Gastrocnemius medialis (tissue), 4 donors: ENCODE measurements at regions not wholly inside any gene's neighbourhood (a gene's known extent, or its start where the extent isn't known, plus 50 kb on each side); places are given as distances from the start of the nearest gene placed in this dataset.

ENCODE experiments used
- ATAC-seq, 2 donors: fragments of 150-250 bp; one replicate each; pipeline ENCODE4 v1.9.1; 2016
- DNase-seq, 2 donors: peaks; one replicate each; pipeline ENCODE4 v3.0.0-alpha.2; 2019
- H3K27ac ChIP-seq, 4 donors: fragments of 200-600 bp; sonication (generic); 1 replicate in 1 of 4; 2 replicates in 3 of 4; pipeline ENCODE4 v1.5.1; 2016 to 2018; ENCODE audit warnings: mild to moderate bottlenecking in 2 of 4, moderate library complexity in 1 of 4
- H3K27me3 ChIP-seq, 3 donors: fragments of 200-600 bp; sonication (generic) in 2 of 3; 1 replicate in 1 of 3; 2 replicates in 2 of 3; pipeline versions ENCODE4 v1.5.1 to v1.6.0; 2016 to 2019; ENCODE audit warnings: mild to moderate bottlenecking in 1 of 3, moderate library complexity in 1 of 3
- H3K36me3 ChIP-seq, 2 donors: fragments of 200-600 bp; sonication (generic) in 1 of 2; one replicate each; pipeline ENCODE4 v1.5.1; 2017 to 2018
- H3K4me1 ChIP-seq, 2 donors: fragments of 200-600 bp; sonication (generic) in 1 of 2; one replicate each; pipeline ENCODE4 v1.5.1; 2016 to 2017; ENCODE audit warnings: mild to moderate bottlenecking in 2 of 2
- H3K4me3 ChIP-seq, 4 donors: fragments of 200-600 bp; sonication (generic) in 3 of 4; 1 replicate in 1 of 4; 2 replicates in 3 of 4; pipeline ENCODE4 v1.5.1; 2016 to 2019; ENCODE audit warnings: mild to moderate bottlenecking in 2 of 4
- H3K9me3 ChIP-seq, 3 donors: fragments of 200-600 bp; sonication (generic) in 2 of 3; 1 replicate in 1 of 3; 2 replicates in 2 of 3; pipeline ENCODE4 v1.5.1; 2016 to 2019
- POLR2A ChIP-seq, 2 donors: fragments of 450-650 bp; IDR thresholded peaks; one replicate each; pipeline ENCODE4 v1.6.1; 2017; ENCODE audit warnings: antibody characterized with exemption in 2 of 2, mild to moderate bottlenecking in 2 of 2, moderate library complexity in 2 of 2
- in situ Hi-C, 4 donors: fragments of 200-750 bp; cut with MboI; loops; one replicate each; pipeline versions ENCODE4 v1.15.0 to v1.8.0; 2017; ENCODE audit warnings: low sequenced_read_pairs in 4 of 4
- intact Hi-C: fragments of 100-400 bp; cut with DNase I; formaldehyde crosslinking; loops from one replicate; pipeline ENCODE4 v1.15.1; 2023; ENCODE audit warnings: low total_unique reads
- TF ChIP-seq, protein P1 (sequence below), 5 experiments: fragments of 450-650 bp in 3 of 5; fragments of 200-600 bp in 2 of 5; sonication (generic) in 2 of 5; IDR thresholded peaks in 4 of 5; conservative IDR thresholded peaks in 1 of 5; 1 replicate in 4 of 5; 2 replicates in 1 of 5; pipeline ENCODE4 v1.5.1; 2016 to 2019; ENCODE audit warnings: antibody characterized with exemption in 5 of 5, mild to moderate bottlenecking in 3 of 5, moderate library complexity in 3 of 5

DNA sequence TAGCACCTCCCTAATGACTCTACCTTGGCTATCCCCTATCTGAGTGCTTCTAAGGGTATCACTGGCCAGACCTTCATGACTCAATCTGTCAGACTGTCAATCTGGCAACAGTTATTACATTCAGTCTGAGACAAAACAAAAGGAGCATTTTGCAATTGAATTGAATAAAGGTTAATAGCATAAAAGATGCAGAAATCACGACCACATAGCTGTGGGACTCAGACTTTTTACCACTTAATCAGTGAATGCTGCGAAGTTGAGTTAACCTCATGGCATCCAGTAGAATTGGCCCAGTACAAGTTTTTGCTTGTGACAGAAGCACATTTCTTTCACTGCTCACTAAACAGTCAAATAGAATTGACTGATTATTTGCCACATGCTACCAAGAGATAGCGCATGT lies 480.7 kb upstream of the DPPA4 start:
- no peak for TF ChIP-seq POLR2A (IDR thresholded peaks at IDR 0.05)
- TF ChIP-seq, protein P1, sequence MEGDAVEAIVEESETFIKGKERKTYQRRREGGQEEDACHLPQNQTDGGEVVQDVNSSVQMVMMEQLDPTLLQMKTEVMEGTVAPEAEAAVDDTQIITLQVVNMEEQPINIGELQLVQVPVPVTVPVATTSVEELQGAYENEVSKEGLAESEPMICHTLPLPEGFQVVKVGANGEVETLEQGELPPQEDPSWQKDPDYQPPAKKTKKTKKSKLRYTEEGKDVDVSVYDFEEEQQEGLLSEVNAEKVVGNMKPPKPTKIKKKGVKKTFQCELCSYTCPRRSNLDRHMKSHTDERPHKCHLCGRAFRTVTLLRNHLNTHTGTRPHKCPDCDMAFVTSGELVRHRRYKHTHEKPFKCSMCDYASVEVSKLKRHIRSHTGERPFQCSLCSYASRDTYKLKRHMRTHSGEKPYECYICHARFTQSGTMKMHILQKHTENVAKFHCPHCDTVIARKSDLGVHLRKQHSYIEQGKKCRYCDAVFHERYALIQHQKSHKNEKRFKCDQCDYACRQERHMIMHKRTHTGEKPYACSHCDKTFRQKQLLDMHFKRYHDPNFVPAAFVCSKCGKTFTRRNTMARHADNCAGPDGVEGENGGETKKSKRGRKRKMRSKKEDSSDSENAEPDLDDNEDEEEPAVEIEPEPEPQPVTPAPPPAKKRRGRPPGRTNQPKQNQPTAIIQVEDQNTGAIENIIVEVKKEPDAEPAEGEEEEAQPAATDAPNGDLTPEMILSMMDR (IDR thresholded peaks at IDR 0.05 in 4 of 5, conservative IDR thresholded peaks at IDR 0.05 in 1 of 5): no peak
- H3K9me3 ChIP-seq: no peaks in the 10 kb centered on the region
- no peak overlapping the region for H3K4me3 ChIP-seq
- intact Hi-C loops: no loop called here
- no peaks in the 10 kb centered on the region for H3K36me3 ChIP-seq
- no peak overlapping the region for H3K27ac ChIP-seq
- DNase-seq: no peak
- ATAC-seq: no peak
- no peaks in the 10 kb centered on the region for H3K4me1 ChIP-seq
- no peaks in the 10 kb centered on the region for H3K27me3 ChIP-seq
- in situ Hi-C loops: no loop called here

DNA sequence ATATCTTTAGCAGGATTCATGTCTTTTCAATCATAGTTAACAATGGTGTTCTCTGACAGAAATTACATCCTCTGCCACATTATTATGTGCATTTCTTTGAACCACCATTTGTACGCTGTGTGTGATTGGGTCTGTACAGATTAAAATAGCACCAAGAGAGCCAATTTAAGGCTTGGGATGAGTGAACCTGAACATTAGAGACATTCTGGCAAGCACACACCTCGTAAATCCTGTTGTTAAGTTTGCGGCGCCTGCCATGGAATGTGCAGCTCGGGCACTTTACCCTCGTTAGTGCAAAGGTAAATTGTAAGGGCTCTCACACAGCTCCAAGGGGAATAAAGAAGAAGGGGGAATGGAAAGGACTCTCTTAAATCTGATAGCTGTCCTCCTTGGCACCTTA lies 482.4 kb upstream of the DPPA4 start:
- in situ Hi-C loops (no loop called here), intact Hi-C loops (no loop called here)
- H3K27me3 ChIP-seq: no peaks in the 10 kb centered on the region
- H3K4me3 ChIP-seq: no peak overlapping the region
- TF ChIP-seq POLR2A (IDR thresholded peaks at IDR 0.05): no peak
- TF ChIP-seq, protein P1 (IDR thresholded peaks at IDR 0.05 in 4 of 5, conservative IDR thresholded peaks at IDR 0.05 in 1 of 5): no peak
- no peaks in the 10 kb centered on the region for H3K36me3 ChIP-seq
- no peaks in the 10 kb centered on the region for H3K9me3 ChIP-seq
- ATAC-seq: no peak
- H3K27ac ChIP-seq: no peak overlapping the region
- DNase-seq: no peak
- H3K4me1 ChIP-seq: no peaks in the 10 kb centered on the region

DNA sequence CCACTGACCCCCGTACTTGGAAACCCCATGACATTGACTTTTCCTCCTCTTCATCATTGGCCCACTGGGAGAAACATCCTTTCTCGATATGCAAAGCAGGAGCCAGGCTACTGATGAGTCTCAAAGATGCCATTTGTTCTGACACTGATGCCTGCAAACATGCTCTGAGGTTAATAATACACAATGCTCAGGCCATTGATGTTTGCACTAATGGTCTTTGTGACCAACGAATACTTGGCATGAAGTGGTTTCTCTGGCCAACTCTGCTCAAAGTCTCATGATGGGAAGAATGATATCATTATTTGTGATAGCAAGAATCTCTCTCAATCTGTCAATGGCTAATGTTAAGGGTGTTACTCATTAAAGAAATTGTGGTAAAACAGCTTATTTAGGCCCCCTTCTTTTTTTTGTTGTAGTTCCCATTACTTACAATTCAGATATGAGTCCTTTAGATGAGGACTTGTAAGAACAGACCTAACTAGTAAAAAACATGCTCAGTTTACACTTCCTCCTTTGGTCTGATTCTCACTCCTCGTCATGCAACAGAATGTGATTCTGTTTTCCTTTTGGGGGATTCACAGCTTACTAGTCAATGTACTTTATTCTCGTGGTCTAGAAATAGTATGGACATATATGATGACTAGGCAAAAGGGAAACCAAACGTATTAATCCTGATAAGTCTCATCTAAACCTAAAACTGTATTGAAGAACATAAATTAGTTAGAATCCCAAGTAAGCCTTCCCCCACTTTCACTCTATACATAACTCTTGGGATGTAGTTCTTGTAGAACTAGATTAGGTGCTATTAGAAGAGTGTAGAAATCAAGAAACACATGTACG lies 488.8 kb upstream of the DPPA4 start:
- no peak for TF ChIP-seq POLR2A (IDR thresholded peaks at IDR 0.05)
- TF ChIP-seq, protein P1 (IDR thresholded peaks at IDR 0.05 in 4 of 5, conservative IDR thresholded peaks at IDR 0.05 in 1 of 5): no peak
- no peak overlapping the region for H3K4me3 ChIP-seq
- no peaks in the 10 kb centered on the region for H3K4me1 ChIP-seq
- H3K9me3 ChIP-seq: no peaks in the 10 kb centered on the region
- ATAC-seq (no peak), DNase-seq (no peak)
- in situ Hi-C loops: no loop called here
- H3K27me3 ChIP-seq: no peaks in the 10 kb centered on the region
- no peaks in the 10 kb centered on the region for H3K36me3 ChIP-seq
- intact Hi-C loops: no loop called here
- H3K27ac ChIP-seq: no peak overlapping the region

DNA sequence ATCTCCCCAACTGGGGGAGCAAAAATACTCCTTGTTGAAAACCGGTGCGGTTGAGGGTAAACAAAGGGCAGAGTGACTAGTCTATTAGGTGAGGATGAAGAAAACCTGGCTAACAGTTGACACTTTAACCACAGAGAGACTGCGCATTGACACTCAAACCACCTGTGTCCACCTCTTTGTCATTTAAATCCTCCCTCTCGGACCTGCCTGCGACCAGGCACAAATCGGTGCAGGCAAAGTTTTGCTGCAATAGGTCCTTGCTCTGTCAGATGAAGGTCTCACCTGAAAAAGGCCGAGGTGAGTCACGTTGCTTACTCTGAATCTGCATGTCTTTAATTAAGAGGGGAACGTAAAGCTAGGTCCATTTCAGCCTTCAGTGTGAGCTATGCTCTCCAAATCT lies 494.1 kb upstream of the DPPA4 start:
- Histone ChIP-seq H3K36me3 (no peaks in the 10 kb centered on the region), H3K4me1 (no peaks in the 10 kb centered on the region), H3K27me3 (no peaks in the 10 kb centered on the region), H3K27ac (no peak overlapping the region), H3K9me3 (no peaks in the 10 kb centered on the region), H3K4me3 (no peak overlapping the region)
- no peak for TF ChIP-seq POLR2A (IDR thresholded peaks at IDR 0.05)
- TF ChIP-seq, protein P1 (IDR thresholded peaks at IDR 0.05 in 4 of 5, conservative IDR thresholded peaks at IDR 0.05 in 1 of 5): no peak
- intact Hi-C loops (no loop called here), in situ Hi-C loops (no loop called here)
- ATAC-seq (no peak), DNase-seq (no peak)

DNA sequence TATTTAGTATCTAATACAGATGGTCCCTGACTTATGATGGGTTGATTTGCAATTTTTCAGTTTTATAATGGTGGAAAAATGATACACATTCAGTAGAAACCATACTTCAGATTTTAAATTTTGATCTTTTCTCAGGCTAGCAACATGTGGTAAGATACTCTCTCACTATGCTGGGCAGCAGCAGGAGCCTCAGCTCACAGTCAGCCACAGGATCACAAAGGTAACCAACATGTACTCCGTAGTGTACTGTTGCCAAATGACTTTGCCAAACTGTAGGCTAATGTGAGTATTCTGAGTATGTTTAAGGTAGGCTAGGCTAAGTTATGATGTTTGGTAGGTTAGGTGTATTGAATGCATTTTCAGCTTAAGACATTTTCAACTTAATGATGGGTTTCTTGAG lies 498.6 kb upstream of the DPPA4 start:
- DNase-seq (no peak), ATAC-seq (no peak)
- Histone ChIP-seq H3K27me3 (no peaks in the 10 kb centered on the region), H3K4me3 (no peak overlapping the region), H3K27ac (no peak overlapping the region), H3K36me3 (no peaks in the 10 kb centered on the region), H3K4me1 (no peaks in the 10 kb centered on the region), H3K9me3 (no peaks in the 10 kb centered on the region)
- TF ChIP-seq, protein P1 (IDR thresholded peaks at IDR 0.05 in 4 of 5, conservative IDR thresholded peaks at IDR 0.05 in 1 of 5): no peak
- TF ChIP-seq POLR2A (IDR thresholded peaks at IDR 0.05): no peak
- in situ Hi-C loops: no loop called here
- intact Hi-C loops: no loop called here
